HCT116 (cell line): ENCODE measurements at regions not wholly inside any gene's neighbourhood (a gene's known extent, or its start where the extent isn't known, plus 50 kb on each side); places are given as distances from the start of the nearest gene placed in this dataset.

Experiments used
- ATAC-seq: fragments of 200-7000 bp; cut with Tn5 transposase; 2 replicates; pipeline ENCODE4 v1.9.1; 2020; ENCODE audit warnings: mild to moderate bottlenecking, moderate library complexity
- BruUV-seq: library from RNA; stranded (reverse); fragments of 400-500 nt; replicated peaks from 2 replicates; lab custom pipeline; 2021; lab: Mats Ljungman, UMichigan
- CTCF ChIA-PET: fragments of 300-600 bp; sonication (Branson Sonifier 250); formaldehyde crosslinking; loops from one replicate; lab custom pipeline; 2021; ENCODE audit warnings: antibody characterized with exemption; lab: Charles Lee
- POLR2A ChIA-PET: fragments of 300-600, 350-600 bp; sonication (Branson Sonifier 250); formaldehyde crosslinking; loops from one replicate; lab custom pipeline; 2021; ENCODE audit warnings: antibody characterized with exemption; lab: Charles Lee
- RAD21 ChIA-PET, 2 experiments: fragments of 300-600 bp; sonication (Branson Sonifier 250); formaldehyde crosslinking; loops; one replicate each; lab custom pipeline; 2023; ENCODE audit warnings: low total read pairs in 2 of 2; ENCODE audit not compliant: uncharacterized antibody in 2 of 2, unreplicated experiment in 2 of 2, low non-redundant PET in 1 of 2; lab: Charles Lee
- DNase-seq: peaks from one replicate; pipeline ENCODE4 v3.0.0-alpha.2; 2010; ENCODE audit warnings: low read depth, low spot score
- H2AFZ ChIP-seq: fragments of 200-600 bp; shearing (Covaris generic), sonication (generic); 2 replicates; pipeline ENCODE4 v1.6.1; 2017; ENCODE audit warnings: low read depth, mixed run types, mixed read lengths, antibody characterized with exemption, low read length; ENCODE audit not compliant: poor library complexity, severe bottlenecking
- H3K27ac ChIP-seq: 2 replicates; pipeline ENCODE4 v1.5.1; 2012; ENCODE audit warnings: low read depth, low read length
- H3K27me3 ChIP-seq: fragments of 200-600 bp; sonication (generic); 2 replicates; pipeline ENCODE4 v1.6.1; 2016; ENCODE audit warnings: mixed run types, low read length, mixed read lengths; ENCODE audit not compliant: insufficient read depth
- H3K36me3 ChIP-seq, 2 experiments: fragments of 200-500 bp in 1 of 2; fragments of 200-600 bp in 1 of 2; sonication (Bioruptor generic) in 1 of 2; sonication (generic) in 1 of 2; 2 replicates each; pipeline versions ENCODE4 v1.5.1 to v1.6.1; 2014 to 2016; ENCODE audit warnings: low read length in 2 of 2, inconsistent platforms in 1 of 2, mixed read lengths in 1 of 2, mixed run types in 1 of 2; ENCODE audit not compliant: insufficient read depth in 2 of 2, control insufficient read depth in 1 of 2
- H3K4me1 ChIP-seq, 2 experiments: fragments of 200-600 bp in 1 of 2; sonication (generic) in 1 of 2; 2 replicates each; pipeline versions ENCODE4 v1.5.1 to v1.6.1; 2012 to 2017; ENCODE audit warnings: low read length in 2 of 2, inconsistent platforms in 1 of 2, mild to moderate bottlenecking in 1 of 2, mixed read lengths in 1 of 2, mixed run types in 1 of 2, moderate library complexity in 1 of 2; ENCODE audit not compliant: insufficient read depth in 2 of 2, control insufficient read depth in 1 of 2
- H3K4me2 ChIP-seq: fragments of 200-600 bp; sonication (generic); 2 replicates; pipeline ENCODE4 v1.6.1; 2017; ENCODE audit warnings: mixed run types, low read length, mixed read lengths
- H3K4me3 ChIP-seq, 2 experiments: fragments of 200-600 bp in 1 of 2; sonication (generic) in 1 of 2; replicated peaks in 1 of 2; 2 replicates each; pipeline ENCODE4 v1.5.1; 2011 to 2016; ENCODE audit warnings: low read length in 2 of 2, control low read depth in 1 of 2, low read depth in 1 of 2, mild to moderate bottlenecking in 1 of 2, mixed read lengths in 1 of 2, mixed run types in 1 of 2
- H3K79me2 ChIP-seq: fragments of 200-600 bp; sonication (generic); 2 replicates; pipeline ENCODE4 v1.6.1; 2017; ENCODE audit warnings: mild to moderate bottlenecking, mixed run types, low read length, moderate library complexity, mixed read lengths; ENCODE audit not compliant: insufficient read depth
- H3K9ac ChIP-seq: fragments of 200-600 bp; sonication (generic); 2 replicates; pipeline ENCODE4 v1.6.1; 2016; ENCODE audit warnings: low read length, mixed read lengths
- H3K9me2 ChIP-seq: fragments of 200-600 bp; sonication (generic), shearing (Covaris generic); 2 replicates; pipeline ENCODE4 v1.6.1; 2017; ENCODE audit warnings: mixed run types, mild to moderate bottlenecking, moderate library complexity; ENCODE audit not compliant: insufficient read depth
- H3K9me3 ChIP-seq, 2 experiments: fragments of 200-500 bp in 1 of 2; fragments of 200-600 bp in 1 of 2; sonication (Bioruptor generic) in 1 of 2; sonication (generic) in 1 of 2; 2 replicates each; pipeline ENCODE4 v1.6.1; 2014 to 2017; ENCODE audit warnings: low read length in 2 of 2, mixed read lengths in 2 of 2, inconsistent platforms in 1 of 2, low read depth in 1 of 2, mild to moderate bottlenecking in 1 of 2, mixed run types in 1 of 2, moderate library complexity in 1 of 2; ENCODE audit not compliant: control insufficient read depth in 1 of 2, insufficient read depth in 1 of 2
- H4K20me1 ChIP-seq: fragments of 200-600 bp; sonication (generic), shearing (Covaris generic); 2 replicates; pipeline ENCODE4 v1.6.1; 2017; ENCODE audit warnings: mixed run types, mild to moderate bottlenecking, moderate library complexity; ENCODE audit not compliant: insufficient read depth
- CBX3 ChIP-seq: IDR thresholded peaks from 2 replicates; pipeline ENCODE4 v1.6.1; 2012; ENCODE audit warnings: low read depth
- EZH2 ChIP-seq: fragments of 200-600 bp; sonication (generic); IDR thresholded peaks from 2 replicates; pipeline ENCODE4 v1.6.1; 2017; ENCODE audit warnings: antibody characterized with exemption, mixed run types
- EZH2phosphoT487 ChIP-seq: fragments of 200-600 bp; IDR thresholded peaks from 2 replicates; pipeline ENCODE4 v1.6.1; 2018; ENCODE audit warnings: antibody characterized with exemption, borderline replicate concordance
- JUND ChIP-seq: IDR thresholded peaks from 2 replicates; pipeline ENCODE4 v1.6.1; 2012
- POLR2AphosphoS5 ChIP-seq: IDR thresholded peaks from 2 replicates; pipeline ENCODE4 v1.6.1; 2011; ENCODE audit warnings: mild to moderate bottlenecking, low read depth, low read length, moderate library complexity
- RAD21 ChIP-seq: IDR thresholded peaks from 2 replicates; pipeline ENCODE4 v1.6.1; 2012; ENCODE audit warnings: low read depth, mild to moderate bottlenecking
- SP1 ChIP-seq: IDR thresholded peaks from 2 replicates; pipeline ENCODE4 v1.6.1; 2012; ENCODE audit warnings: low read depth
- SRF ChIP-seq: IDR thresholded peaks from 2 replicates; pipeline ENCODE4 v1.6.1; 2012; ENCODE audit warnings: low read depth
- TCF7L2 ChIP-seq: IDR thresholded peaks from 2 replicates; pipeline ENCODE4 v1.7.0; 2011; ENCODE audit warnings: borderline replicate concordance, inconsistent platforms; ENCODE audit not compliant: insufficient read depth, insufficient read length; ENCODE audit errors: extremely low read depth
- ZFX ChIP-seq: fragments of 450-650 bp; IDR thresholded peaks from 2 replicates; pipeline ENCODE4 v1.6.1; 2017
- ZNF274 ChIP-seq: fragments of 200-500 bp; sonication (Bioruptor generic); IDR thresholded peaks from 2 replicates; pipeline ENCODE4 v1.6.1; 2014; ENCODE audit warnings: mild to moderate bottlenecking, low read depth, low read length, inconsistent platforms
- intact Hi-C: fragments of 100-400 bp; cut with micrococcal nuclease; formaldehyde crosslinking; loops from 2 replicates; pipeline ENCODE4 v1.10.0; 2022
- TF ChIP-seq, protein P1 (sequence below): IDR thresholded peaks from 2 replicates; pipeline ENCODE4 v1.6.1; 2012; ENCODE audit warnings: low read depth
- TF ChIP-seq, protein P2 (sequence below): IDR thresholded peaks from 2 replicates; pipeline ENCODE4 v1.6.1; 2012

DNA sequence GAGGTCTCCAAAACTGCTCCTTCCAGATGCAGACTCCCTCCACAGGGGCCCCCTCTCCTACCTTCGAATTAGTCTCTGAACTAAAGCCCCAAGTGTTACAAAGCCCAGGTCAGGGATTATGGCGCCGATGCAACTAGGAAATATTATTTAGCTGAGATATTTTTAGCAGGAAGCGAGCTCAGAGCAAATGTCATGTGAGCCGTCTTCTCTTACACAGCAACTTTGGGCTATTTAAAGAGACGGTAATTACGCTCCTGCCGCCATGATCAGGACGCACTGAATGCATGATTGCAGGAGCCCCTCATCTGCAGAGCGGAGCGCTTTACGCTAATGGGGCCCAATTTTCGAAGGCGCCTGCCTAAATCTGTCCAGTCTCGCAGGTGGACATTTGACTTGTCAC, 55.3 kb upstream of the TARDBP start:
- DNase-seq, result no peak
- RAD21 ChIA-PET, result no interaction called here
- POLR2A ChIA-PET, result no interaction called here
- Histone ChIP-seq H4K20me1 (no peaks in the 10 kb centered on the region), H3K27me3 (no peaks in the 10 kb centered on the region), H3K4me1 (peaks cover 2 to 4% of the 10 kb centered on the region in 2 experiments; a peak in 2 of 4 replicates), H3K79me2 (no peaks in the 10 kb centered on the region), H3K9ac (no peak overlapping the region), H3K36me3 (no peaks in the 10 kb centered on the region), H2AFZ (no peak overlapping the region), H3K9me2 (no peaks in the 10 kb centered on the region), H3K9me3 (peaks cover 0 to 3% of the 10 kb centered on the region in 2 experiments; a peak in 1 of 4 replicates), H3K27ac (no peak overlapping the region), H3K4me2 (no peak overlapping the region), H3K4me3 (no peak overlapping the region)
- ATAC-seq, result no peak
- no TSS peak for BruUV-seq
- CTCF ChIA-PET, result interaction anchor here (1.0 kb wide), 1 partner anchor 18 kb away, joined by 3 read pairs; no protein-coding TSS in a partner anchor
- intact Hi-C loops, result no loop called here
- TF ChIP-seq, protein P1, sequence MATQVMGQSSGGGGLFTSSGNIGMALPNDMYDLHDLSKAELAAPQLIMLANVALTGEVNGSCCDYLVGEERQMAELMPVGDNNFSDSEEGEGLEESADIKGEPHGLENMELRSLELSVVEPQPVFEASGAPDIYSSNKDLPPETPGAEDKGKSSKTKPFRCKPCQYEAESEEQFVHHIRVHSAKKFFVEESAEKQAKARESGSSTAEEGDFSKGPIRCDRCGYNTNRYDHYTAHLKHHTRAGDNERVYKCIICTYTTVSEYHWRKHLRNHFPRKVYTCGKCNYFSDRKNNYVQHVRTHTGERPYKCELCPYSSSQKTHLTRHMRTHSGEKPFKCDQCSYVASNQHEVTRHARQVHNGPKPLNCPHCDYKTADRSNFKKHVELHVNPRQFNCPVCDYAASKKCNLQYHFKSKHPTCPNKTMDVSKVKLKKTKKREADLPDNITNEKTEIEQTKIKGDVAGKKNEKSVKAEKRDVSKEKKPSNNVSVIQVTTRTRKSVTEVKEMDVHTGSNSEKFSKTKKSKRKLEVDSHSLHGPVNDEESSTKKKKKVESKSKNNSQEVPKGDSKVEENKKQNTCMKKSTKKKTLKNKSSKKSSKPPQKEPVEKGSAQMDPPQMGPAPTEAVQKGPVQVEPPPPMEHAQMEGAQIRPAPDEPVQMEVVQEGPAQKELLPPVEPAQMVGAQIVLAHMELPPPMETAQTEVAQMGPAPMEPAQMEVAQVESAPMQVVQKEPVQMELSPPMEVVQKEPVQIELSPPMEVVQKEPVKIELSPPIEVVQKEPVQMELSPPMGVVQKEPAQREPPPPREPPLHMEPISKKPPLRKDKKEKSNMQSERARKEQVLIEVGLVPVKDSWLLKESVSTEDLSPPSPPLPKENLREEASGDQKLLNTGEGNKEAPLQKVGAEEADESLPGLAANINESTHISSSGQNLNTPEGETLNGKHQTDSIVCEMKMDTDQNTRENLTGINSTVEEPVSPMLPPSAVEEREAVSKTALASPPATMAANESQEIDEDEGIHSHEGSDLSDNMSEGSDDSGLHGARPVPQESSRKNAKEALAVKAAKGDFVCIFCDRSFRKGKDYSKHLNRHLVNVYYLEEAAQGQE, result no peak
- TF ChIP-seq SRF (no peak), ZNF274 (no peak), CBX3 (no peak), ZFX (no peak), SP1 (no peak), JUND (no peak), RAD21 (no peak), EZH2phosphoT487 (no peak), EZH2 (no peak), TCF7L2 (no peak), POLR2AphosphoS5 (no peak)
- TF ChIP-seq, protein P2, sequence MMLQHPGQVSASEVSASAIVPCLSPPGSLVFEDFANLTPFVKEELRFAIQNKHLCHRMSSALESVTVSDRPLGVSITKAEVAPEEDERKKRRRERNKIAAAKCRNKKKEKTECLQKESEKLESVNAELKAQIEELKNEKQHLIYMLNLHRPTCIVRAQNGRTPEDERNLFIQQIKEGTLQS, result no peak
